ENCODE measurements at regions not wholly inside any gene's neighbourhood (a gene's known extent, or its start where the extent isn't known, plus 50 kb on each side); places are given as distances from the start of the nearest gene placed in this dataset.

DNA sequence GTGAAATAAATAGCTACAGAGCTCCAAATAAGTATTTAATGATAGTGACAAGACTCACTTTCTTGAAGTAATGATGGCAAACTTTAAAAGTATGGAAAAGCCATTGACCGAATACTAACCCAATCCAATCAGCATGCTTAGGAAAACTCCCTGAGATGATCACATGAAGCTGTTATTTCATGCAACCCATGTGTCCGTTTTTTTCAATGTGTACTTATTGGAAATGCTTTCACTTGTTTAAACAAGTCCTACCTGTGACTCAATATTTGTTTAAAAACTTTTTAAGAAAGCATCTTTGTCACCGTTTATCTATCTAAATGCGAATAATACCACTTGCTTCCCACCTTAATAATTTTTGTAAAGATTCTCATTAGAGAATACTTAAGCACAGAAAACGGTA is 185.8 kb downstream of the NRIP1 start:
- Mint-ChIP-seq H3K9me3 (no peaks in the 10 kb centered on the region), H3K4me1 (ENCODE audit: low read depth) (peaks cover 48% of the 10 kb centered on the region), H3K36me3 (ENCODE audit: low read depth) (no peaks in the 10 kb centered on the region), H3K27me3 (peaks cover 10% of the 10 kb centered on the region), H3K4me3 (no peak overlapping the region), H3K27ac (no peak overlapping the region)
- intact Hi-C loops (cut with micrococcal nuclease), result loop anchor here (10.0 kb wide), 1 partner anchor 806 kb away; no protein-coding TSS in a partner anchor

DNA sequence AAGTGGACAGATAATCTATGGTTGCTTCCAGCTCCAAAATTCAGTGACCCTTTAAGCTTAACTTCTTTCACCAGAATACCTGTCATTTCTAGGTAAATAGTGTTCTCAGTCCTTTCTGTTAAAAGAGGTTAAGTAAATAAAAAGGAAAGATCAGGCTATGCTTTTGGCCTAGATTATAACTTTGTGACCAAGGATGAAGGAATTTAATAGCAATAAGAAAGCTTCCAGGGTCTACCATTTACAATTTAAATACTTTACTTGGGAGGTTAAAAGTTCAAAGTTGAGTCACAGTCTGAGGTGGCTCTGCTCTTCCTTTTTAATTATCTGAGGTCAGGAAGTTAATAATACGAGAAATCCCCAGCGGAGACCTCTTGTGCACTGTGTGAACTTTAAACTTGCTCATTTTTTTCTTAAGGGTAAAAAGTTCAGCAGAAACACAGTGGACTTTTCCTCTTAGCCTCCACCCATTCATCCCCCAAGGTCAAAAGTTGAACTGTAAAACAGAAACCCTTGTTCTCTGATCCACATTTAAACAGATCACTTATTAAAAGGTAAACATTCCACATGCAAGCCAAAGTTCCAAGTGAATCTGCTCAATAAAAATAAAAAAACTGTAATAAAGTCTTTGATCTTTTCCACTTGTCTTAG is 187.1 kb downstream of the NRIP1 start:
- Mint-ChIP-seq H3K36me3 (ENCODE audit: low read depth) (no peaks in the 10 kb centered on the region), H3K27me3 (peaks cover 10% of the 10 kb centered on the region), H3K4me3 (no peak overlapping the region), H3K4me1 (ENCODE audit: low read depth) (peaks cover 48% of the 10 kb centered on the region), H3K27ac (no peak overlapping the region), H3K9me3 (no peaks in the 10 kb centered on the region)
- intact Hi-C loops (cut with micrococcal nuclease), result loop anchor here (10.0 kb wide), 1 partner anchor 807 kb away; no protein-coding TSS in a partner anchor

DNA sequence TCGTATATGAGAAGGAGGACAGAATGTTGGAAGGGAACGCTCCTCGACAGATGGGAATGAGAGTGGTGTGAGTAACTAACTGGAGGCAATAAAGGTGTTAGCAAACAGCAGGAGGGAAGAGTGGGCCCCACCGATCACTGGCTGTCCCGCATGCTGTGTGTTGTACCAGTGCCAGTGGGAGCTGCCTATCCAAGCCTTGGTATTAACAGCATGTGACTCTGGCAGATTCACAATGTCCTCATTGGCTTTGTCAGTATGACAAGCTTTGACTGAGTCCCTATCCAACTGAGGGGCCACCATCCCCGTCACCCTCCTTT is 188.3 kb downstream of the NRIP1 start:
- H3K27ac Mint-ChIP-seq, result no peak overlapping the region
- peaks cover 10% of the 10 kb centered on the region for H3K27me3 Mint-ChIP-seq
- H3K36me3 Mint-ChIP-seq (ENCODE audit: low read depth), result no peaks in the 10 kb centered on the region
- H3K4me1 Mint-ChIP-seq (ENCODE audit: low read depth), result peaks cover 51% of the 10 kb centered on the region
- intact Hi-C loops (cut with micrococcal nuclease), result loop anchor here (10.0 kb wide), 1 partner anchor 808 kb away; no protein-coding TSS in a partner anchor
- no peak overlapping the region for H3K4me3 Mint-ChIP-seq
- no peaks in the 10 kb centered on the region for H3K9me3 Mint-ChIP-seq

DNA sequence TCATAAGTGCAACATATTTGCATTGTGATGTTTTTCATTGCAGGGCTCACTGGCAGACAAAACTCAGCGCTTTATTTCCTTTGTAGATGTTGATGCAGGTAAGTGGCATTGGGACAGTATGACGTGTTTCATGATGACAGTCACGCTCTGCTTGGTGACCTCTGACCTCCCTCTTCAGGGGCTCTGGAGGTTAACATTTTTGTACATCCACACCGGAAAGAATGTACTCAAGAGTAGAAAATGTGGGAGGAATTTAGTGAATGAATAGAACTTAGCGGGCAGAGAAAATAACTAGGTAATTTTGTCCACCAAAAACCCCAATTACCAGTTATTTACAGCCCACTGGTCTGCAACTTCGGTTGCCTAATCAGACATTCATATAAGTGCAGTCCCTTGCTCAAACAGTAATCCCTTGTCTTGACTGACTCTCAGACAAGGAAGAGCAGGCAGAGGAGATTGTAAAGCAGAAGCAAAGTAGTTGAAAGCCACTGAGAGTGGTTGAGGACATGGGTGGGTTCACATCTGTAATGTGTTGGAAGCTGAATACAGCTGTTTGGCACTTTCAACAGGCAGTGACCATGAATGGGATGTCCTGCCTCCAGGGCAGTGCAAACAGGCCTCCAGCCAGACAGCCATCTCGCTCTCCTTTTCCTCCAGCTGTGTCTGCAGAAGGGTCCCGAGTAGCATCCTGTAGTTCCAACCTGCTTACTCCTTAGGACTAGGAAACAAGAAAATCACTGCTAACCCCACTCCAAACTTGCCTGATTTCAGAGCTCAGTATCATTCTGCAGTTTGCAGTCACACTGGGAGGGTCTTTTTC is 188.9 kb downstream of the NRIP1 start:
- no peak overlapping the region for H3K27ac Mint-ChIP-seq
- H3K27me3 Mint-ChIP-seq, result peaks cover 10% of the 10 kb centered on the region
- no peaks in the 10 kb centered on the region for H3K9me3 Mint-ChIP-seq
- intact Hi-C loops (cut with micrococcal nuclease), result loop anchor here (10.0 kb wide), 1 partner anchor 809 kb away; no protein-coding TSS in a partner anchor
- peaks cover 54% of the 10 kb centered on the region for H3K4me1 Mint-ChIP-seq (ENCODE audit: low read depth)
- no peaks in the 10 kb centered on the region for H3K36me3 Mint-ChIP-seq (ENCODE audit: low read depth)
- H3K4me3 Mint-ChIP-seq, result no peak overlapping the region

DNA sequence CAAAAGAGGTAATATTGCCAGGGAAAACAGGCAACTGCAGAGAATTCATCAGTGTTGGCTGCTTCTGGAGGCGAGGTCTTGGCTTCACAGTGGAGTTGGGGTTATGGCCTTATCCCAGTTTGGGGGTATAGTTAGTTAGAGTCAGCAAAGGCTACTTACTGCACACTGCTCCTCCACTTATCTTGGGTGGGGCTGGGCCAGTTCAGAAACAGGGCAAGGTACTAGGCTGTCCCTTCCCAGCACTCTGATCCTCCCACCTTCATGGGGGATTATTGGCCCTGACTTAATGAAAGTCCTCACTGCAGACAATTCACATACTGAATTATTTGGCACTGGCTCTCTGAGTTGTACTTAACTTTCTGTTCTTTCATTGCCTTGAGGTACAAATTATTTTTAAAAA is 189.6 kb downstream of the NRIP1 start:
- no peaks in the 10 kb centered on the region for H3K9me3 Mint-ChIP-seq
- no peak overlapping the region for H3K27ac Mint-ChIP-seq
- intact Hi-C loops (cut with micrococcal nuclease), result loop anchor here (10.0 kb wide), 1 partner anchor 810 kb away; no protein-coding TSS in a partner anchor
- H3K4me1 Mint-ChIP-seq (ENCODE audit: low read depth), result peaks cover 54% of the 10 kb centered on the region
- no peak overlapping the region for H3K4me3 Mint-ChIP-seq
- H3K36me3 Mint-ChIP-seq (ENCODE audit: low read depth), result no peaks in the 10 kb centered on the region
- H3K27me3 Mint-ChIP-seq, result peaks cover 10% of the 10 kb centered on the region

DNA sequence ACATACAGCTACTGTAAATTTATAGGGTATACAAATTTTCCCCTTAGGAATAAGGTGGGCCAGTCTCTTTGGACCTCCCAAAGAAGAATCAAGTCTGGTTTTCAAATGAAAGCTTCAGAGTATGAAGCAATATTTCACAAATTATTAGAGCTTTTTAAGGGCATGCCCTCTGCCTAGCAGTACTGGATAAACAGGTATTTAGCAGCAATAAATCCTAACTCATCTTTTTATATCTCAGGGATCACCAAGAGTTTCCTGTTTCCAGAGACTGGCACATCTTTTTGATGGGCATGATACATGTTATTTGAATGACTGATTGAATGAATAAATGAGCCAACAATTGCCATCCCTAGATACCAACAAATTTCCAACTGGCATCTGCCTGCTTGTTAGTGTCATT is 190.4 kb downstream of the NRIP1 start:
- H3K36me3 Mint-ChIP-seq (ENCODE audit: low read depth), result no peaks in the 10 kb centered on the region
- no peak overlapping the region for H3K27ac Mint-ChIP-seq
- intact Hi-C loops (cut with micrococcal nuclease), result loop anchor here (10.0 kb wide), 1 partner anchor 810 kb away; no protein-coding TSS in a partner anchor
- peaks cover 50% of the 10 kb centered on the region for H3K4me1 Mint-ChIP-seq (ENCODE audit: low read depth)
- H3K9me3 Mint-ChIP-seq, result no peaks in the 10 kb centered on the region
- no peak overlapping the region for H3K4me3 Mint-ChIP-seq
- peaks cover 10% of the 10 kb centered on the region for H3K27me3 Mint-ChIP-seq

DNA sequence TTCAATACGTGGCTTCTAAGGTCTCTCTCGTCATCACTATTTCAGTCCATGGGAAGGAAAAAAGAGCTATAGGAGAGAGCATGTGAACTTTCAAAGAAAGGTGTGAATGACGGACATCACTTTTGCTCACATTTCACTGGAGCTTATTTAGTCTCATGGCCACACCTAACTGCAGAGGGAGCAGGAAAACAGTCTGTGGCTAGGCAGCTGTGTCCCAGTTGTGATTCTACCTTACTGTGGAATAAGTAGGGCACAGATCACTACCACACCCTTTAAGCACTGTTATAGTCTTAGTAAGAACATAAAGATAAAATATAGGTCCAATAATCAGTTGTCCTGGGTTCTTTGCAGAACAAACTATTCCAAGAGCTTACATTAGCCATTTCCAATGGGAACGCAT is 192.9 kb downstream of the NRIP1 start:
- H3K27ac Mint-ChIP-seq, result no peak overlapping the region
- H3K4me3 Mint-ChIP-seq, result no peak overlapping the region
- H3K4me1 Mint-ChIP-seq (ENCODE audit: low read depth), result peaks cover 44% of the 10 kb centered on the region
- no peaks in the 10 kb centered on the region for H3K9me3 Mint-ChIP-seq
- H3K27me3 Mint-ChIP-seq, result peaks cover 10% of the 10 kb centered on the region
- intact Hi-C loops (cut with micrococcal nuclease), result loop anchor here (10.0 kb wide), 1 partner anchor 813 kb away; no protein-coding TSS in a partner anchor
- no peaks in the 10 kb centered on the region for H3K36me3 Mint-ChIP-seq (ENCODE audit: low read depth)

DNA sequence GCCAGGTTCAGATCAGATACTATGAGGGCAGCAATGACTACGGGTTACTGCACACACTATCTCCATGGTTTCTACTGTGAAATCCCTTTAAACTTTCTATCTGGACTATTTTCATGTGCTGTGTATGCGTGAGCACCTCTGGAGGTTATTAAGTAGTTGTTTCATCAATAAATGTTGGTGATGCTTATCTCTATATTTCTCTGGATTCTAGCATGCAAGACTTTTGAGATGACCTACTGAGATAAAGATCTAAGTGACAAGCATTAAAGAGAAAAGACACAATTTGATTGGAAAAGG is 194.0 kb downstream of the NRIP1 start:
- Mint-ChIP-seq H3K27ac (peak overlapping the region; percentile 73), H3K36me3 (ENCODE audit: low read depth) (no peaks in the 10 kb centered on the region), H3K9me3 (no peaks in the 10 kb centered on the region), H3K4me3 (no peak overlapping the region), H3K27me3 (peaks cover 4% of the 10 kb centered on the region), H3K4me1 (ENCODE audit: low read depth) (peaks cover 47% of the 10 kb centered on the region)
- intact Hi-C loops (cut with micrococcal nuclease), result loop anchor here (10.0 kb wide), 1 partner anchor 814 kb away; no protein-coding TSS in a partner anchor

DNA sequence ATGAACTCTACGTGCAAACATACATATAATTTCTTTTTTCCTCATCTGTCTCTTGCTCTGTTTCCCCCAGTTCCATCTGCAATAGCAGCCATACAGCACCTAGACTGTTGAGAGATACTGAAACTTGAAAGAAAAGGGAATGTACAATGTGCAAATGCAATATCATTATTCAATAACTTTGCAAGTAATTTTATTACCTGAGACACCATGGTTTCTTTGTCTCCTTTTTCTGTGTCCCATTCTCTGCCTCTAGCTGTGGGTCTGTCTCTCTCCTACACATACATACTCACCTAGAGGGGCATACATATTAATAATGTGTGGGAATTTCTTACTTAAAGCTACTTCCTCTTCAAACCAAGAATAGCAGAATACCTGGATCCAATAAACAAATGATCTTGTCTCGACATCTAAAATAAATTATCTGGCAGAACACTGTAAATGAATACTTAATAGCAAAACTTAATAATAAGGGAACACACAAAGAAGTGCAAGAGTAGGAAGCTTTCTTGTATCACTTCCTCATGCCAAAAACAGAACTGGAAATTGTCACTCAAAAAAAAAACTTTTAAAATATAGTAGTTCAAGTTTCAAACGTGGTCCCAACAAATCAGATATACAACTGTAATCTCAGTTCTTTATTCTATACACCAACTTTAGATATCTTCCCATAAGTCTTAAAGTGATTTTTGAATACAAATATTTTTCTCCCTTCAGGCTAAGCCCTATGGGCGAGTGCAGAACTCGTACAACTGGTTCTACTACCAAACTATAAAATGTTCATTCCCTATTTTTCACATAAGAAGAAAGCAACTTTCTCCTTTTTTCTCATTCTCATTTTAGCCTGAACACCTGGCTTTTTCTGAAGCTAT is 194.6 kb downstream of the NRIP1 start:
- intact Hi-C loops (cut with micrococcal nuclease), result loop anchor here (5.0 to 10.0 kb wide), 2 partner anchors 342 to 815 kb away; no protein-coding TSS in a partner anchor
- H3K27ac Mint-ChIP-seq, result peak overlapping the region; percentile 73
- H3K27me3 Mint-ChIP-seq, result peaks cover 4% of the 10 kb centered on the region
- H3K36me3 Mint-ChIP-seq (ENCODE audit: low read depth), result no peaks in the 10 kb centered on the region
- peak overlapping the region; percentile 51 for H3K4me3 Mint-ChIP-seq
- peaks cover 48% of the 10 kb centered on the region for H3K4me1 Mint-ChIP-seq (ENCODE audit: low read depth)
- no peaks in the 10 kb centered on the region for H3K9me3 Mint-ChIP-seq

DNA sequence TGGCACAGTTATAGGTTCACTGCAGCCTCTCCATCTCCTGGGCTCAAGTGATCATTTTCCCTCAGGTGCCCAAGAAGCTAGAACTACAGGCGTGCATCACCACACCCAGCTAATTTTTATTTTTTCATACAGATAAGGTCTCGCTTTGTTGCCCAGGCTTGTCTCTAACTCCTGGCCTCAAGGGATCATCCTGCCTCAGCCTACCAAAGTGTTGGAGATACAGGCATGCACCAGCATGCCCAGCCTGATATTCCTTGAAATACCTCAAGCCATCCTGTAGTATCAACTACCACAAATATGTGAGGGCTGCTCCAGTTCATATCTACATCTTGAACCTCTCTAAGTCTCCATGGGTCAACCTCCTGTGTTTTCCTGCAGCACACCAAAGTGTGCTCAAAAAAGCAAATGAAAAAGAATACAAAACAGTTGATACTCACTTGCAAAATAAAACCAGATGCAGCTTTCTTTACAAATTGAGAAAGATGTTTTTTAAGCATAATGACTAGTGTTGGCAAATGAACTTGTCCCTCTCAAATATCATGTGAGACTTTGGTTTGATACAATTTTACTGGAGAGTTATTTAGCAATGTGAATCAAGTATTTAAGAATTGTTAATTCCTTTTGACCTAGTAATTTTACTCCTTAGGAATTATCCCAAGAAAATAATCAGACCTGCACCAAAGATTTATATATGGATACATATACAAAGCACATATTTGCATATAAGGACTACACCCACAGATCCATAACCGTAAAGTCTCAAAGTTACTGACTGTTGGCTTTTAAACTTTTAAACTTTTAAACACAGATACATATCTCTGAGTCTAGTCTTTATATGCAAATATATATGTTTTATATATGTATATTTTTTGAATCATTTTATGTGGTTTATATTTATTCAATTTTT is 197.7 kb downstream of the NRIP1 start:
- intact Hi-C loops (cut with micrococcal nuclease), result loop anchor here (5.0 kb wide), 1 partner anchor 345 kb away; no protein-coding TSS in a partner anchor
- Mint-ChIP-seq H3K4me1 (ENCODE audit: low read depth) (peaks cover 69% of the 10 kb centered on the region), H3K27me3 (no peaks in the 10 kb centered on the region), H3K9me3 (no peaks in the 10 kb centered on the region), H3K4me3 (no peak overlapping the region), H3K36me3 (ENCODE audit: low read depth) (no peaks in the 10 kb centered on the region), H3K27ac (no peak overlapping the region)

DNA sequence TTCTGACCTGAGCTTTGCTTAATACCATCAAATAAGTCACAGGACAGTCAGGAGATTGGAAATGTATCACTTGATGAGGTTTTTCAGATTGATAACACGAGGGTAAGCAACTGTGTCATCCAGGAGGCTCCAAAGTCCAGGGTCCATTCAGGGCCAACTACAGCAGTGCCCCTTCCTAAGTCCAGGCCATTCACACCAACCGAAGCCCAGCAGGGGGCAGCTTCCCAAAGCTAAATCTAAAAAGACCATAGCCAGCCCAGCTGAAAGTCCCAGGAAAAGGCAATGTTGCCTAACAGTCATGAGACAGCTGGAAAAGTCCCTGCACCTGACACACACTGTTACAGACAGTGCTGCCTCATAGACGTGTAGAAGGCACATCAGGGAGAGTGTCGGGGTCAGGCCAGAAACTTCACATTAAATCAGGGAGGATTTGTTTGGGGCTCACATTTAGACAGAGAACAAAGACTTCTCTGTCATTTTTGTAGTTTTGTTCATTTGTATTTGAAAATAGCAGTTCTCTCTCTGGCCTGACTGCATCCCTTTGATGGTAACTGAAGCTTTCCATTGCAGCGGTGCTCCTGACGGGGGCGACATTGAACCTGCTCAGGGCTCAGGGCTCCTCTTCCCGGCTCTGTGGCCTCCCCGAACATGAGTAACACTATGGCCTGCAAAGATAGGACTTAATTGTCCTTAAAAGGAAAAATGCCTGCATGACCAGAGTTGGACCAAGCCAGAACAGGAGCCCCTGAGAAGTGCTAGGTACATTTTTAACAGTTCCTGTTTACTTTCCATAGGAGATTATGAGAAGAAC is 200.4 kb downstream of the NRIP1 start:
- Mint-ChIP-seq H3K27me3 (no peaks in the 10 kb centered on the region), H3K4me1 (ENCODE audit: low read depth) (peaks cover 55% of the 10 kb centered on the region), H3K9me3 (peaks cover 9% of the 10 kb centered on the region), H3K27ac (peak overlapping the region; percentile 32), H3K4me3 (no peak overlapping the region), H3K36me3 (ENCODE audit: low read depth) (no peaks in the 10 kb centered on the region)
- intact Hi-C loops (cut with micrococcal nuclease), result loop anchor here (2.0 to 5.0 kb wide), 2 partner anchors 200 to 348 kb away; partner anchors contain the start of gene NRIP1

DNA sequence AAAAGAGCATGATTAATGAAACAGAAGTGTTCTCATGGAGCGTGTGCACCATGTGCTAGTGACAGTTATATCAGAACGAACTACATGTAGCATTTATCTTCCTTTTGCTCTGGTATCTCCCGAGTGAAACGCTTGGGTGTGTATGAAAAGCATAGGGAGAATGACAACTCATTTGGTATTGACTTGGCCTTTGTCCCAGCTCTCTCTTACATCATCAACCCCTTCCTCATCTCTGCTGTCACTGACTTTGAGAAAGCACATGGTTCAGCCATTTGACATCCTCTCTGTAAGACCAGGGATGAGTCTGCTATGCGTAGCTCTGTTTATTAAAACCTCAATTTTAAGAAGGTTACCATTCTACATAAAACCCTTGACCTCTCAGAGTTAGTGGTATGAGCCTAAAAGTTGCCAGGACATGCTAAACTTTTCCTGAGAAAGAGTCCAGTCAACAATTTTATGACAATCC is 201.0 kb downstream of the NRIP1 start:
- H3K27me3 Mint-ChIP-seq, result no peaks in the 10 kb centered on the region
- no peaks in the 10 kb centered on the region for H3K36me3 Mint-ChIP-seq (ENCODE audit: low read depth)
- H3K9me3 Mint-ChIP-seq, result peaks cover 9% of the 10 kb centered on the region
- H3K4me3 Mint-ChIP-seq, result no peak overlapping the region
- intact Hi-C loops (cut with micrococcal nuclease), result loop anchor here (1.0 to 2.0 kb wide), 2 partner anchors 201 to 620 kb away; partner anchors contain the start of gene NRIP1
- H3K4me1 Mint-ChIP-seq (ENCODE audit: low read depth), result peaks cover 49% of the 10 kb centered on the region
- no peak overlapping the region for H3K27ac Mint-ChIP-seq

Measured in dendritic cell treated with granulocyte-macrophage colony-stimulating factor and Interleukin-4, amounts not matched to agents 40 ng/mL and 50 ng/mL, for 4 days (primary cell).